NCI-H69 (cell line): ENCODE measurements at regions not wholly inside any gene's neighbourhood (a gene's known extent, or its start where the extent isn't known, plus 50 kb on each side); places are given as distances from the start of the nearest gene placed in this dataset.
"Not testable (repeated sequence)": the region's sequence is repeated elsewhere in the genome, so short reads cannot be mapped to it uniquely, and the experiment has no call there.

Experiments
- DNase-seq: peaks from one replicate; lab custom pipeline; 2025; lab: John Stamatoyannopoulos, UW

DNA sequence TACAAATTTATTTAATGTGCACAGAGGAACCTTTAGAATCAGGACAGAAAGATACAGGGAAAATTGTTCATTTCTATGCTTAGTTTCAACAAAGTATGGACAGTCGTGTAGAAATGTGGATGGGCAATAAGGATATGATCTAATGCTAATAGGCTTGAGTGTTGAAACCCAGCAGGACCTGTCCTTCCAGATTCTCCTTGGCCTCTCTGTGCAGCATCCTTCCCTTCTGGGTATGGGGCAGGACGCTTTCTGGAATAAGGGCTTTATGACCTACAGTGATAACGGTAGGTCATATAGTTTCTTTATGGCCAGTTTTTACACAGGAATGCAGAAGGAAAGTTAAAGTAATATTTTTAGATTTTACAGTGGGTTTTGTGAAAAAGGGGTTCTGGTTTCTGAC lies 698.1 kb downstream of the SI start:
- DNase-seq = no peak

DNA sequence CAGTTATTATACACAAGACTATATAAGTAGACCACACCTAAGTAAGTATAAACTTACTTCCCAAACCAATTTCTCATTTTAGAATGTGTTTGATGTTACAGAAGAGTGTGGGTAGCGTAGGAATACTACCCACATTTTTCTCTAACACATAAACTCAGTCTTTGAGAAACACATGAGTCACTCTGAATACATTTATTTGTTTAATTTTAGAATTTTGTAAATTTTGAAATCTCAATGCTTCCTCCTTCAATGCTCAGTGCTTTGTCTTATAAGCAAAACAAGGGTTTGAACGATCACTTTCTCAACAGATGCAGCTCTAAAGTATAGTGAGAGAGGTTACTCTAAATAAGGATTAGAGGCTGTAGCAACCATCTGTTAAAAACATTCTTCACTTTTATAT lies 700.8 kb downstream of the SI start:
- no peak for DNase-seq

DNA sequence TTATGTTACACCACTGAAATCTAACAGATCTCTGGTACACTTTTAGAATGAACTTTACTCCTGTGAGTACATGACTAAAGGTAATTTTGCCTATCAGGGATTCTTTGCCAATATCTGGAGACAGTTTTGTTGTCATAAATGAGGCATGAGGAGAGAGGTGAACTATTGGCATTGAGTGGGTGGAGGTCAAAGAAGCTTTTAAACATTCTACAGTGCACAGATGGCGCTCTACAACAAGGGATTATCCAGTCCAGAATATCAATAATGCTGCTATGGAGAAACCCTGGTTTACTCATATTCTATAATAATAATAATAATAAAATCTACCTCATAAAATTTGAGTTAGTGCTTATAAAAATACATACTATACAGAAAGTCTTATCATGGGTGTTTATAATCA lies 702.3 kb downstream of the SI start:
- peak; percentile 54 for DNase-seq

DNA sequence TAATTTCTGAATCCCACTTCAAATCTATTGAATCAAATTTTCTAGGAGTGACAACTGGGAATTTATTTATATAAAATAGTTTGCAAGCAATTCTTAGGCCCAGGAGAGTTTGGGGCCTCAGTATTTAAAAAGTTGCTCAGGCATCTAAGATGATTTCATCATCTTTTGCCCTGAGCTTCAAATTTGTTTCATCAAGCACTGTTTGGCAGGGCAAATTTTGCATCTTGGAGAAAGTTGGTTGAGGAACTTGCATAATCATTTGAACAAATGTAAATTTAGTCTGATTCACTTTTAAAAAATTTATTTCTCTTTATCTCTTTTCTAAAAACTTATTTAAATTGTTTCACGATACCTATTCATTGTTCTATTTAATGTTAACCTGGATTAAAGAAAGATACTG lies 702.8 kb downstream of the SI start:
- DNase-seq = no peak

DNA sequence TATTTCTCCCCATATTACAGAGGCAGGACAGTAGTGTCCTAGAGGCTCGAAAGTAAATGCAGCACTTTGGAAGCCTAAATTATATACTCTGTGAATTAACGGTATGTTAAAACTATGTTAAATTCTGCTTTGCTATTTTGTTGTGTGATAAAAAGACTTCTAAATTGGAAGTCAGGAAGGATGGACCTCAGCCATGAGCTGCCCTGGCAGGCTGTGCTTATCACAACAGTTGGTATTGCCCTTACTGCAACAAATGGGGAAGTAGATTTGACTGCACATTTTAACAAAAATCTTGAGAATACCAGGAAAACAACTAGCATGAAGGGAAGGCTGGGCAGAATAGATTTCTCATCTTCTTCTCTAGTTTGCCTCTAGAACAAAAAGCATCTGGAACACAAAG lies 706.6 kb downstream of the SI start:
- DNase-seq = no peak

DNA sequence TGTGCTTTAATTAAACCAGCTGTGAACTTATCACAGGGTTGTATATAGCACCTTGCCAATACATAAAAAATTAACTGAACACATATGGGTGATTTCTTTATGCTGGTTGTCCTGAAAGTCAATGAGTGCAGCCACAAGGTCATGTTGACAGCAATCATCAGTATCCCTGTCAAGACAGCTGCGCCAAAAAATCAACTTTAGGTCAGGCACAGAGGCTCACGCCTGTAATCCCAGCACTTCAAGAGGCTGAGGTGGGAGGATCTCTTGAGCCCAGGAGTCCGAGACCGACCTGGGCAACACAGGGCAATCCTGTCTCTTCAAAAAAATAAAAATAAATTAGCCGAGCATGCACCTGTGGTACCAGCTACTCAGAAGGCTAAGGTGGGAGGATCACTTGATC lies 707.3 kb downstream of the SI start:
- no peak for DNase-seq

DNA sequence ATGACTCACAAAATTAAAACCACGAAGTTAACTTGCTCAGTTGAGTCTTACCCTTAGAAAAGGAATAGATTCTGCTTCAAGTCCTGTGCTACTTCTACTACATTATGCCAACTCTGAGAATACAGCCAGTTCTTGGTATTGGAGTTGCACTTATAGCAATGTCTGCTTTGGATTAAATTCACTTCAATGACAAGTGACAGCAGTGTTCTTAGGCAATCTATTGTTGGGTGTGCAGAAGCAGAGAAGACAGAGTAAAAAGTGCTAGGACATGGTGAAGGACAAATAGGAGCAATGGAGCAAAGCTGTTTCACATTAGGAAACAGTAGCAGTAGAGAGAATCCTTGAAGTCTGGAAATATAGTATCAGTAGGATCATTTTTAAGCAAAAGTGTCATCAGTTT lies 713.1 kb downstream of the SI start:
- DNase-seq = no peak

DNA sequence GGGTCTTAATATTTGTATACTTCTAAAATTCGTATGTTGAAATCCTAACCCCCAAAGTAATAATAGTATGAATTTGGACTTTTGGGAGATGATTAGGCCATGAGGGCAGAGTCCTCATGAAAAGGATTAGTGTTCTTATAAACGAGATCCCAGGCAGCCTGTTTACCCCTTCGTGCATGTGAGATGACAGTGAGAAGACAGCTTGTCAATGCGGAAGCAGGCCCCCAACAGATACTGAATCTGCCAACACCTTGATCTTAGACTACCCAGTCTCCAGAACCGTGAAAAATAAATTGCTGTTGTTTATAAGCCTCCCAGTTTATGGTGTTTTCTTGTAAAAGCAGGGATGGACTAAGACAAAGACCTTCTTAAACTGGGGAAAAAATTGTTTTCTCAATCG lies 714.2 kb downstream of the SI start:
- DNase-seq = no peak

DNA sequence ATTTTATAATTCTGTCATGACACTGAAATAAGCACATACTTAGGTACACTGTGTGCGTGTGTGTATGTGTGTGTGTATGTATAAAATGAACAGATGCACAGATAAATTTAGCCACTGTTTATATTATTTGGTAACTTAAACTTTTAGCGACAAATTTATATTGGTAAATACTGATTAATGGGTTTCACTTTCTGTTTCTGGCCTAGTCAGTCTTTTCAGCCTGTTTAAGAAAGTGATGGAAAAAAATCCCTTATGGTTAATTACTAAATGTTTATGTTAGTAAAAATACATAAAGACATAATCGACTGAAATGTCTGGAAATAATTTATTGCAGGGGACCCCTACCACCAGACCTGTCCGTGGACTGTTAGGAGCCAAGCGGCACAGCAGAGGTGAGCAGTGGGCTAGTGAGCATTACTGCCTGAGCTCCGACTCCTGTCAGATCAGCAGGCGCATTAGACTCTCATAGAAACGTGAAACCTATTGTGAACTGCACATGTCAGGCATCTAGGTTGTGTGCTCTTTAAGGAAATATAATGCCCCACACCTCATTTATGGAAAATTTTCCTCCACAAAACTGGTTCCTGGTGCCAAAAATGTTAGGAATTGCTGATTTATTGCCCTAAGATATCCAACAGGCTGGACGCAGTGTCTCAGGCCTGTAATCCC lies 717.4 kb downstream of the SI start:
- no peak for DNase-seq

DNA sequence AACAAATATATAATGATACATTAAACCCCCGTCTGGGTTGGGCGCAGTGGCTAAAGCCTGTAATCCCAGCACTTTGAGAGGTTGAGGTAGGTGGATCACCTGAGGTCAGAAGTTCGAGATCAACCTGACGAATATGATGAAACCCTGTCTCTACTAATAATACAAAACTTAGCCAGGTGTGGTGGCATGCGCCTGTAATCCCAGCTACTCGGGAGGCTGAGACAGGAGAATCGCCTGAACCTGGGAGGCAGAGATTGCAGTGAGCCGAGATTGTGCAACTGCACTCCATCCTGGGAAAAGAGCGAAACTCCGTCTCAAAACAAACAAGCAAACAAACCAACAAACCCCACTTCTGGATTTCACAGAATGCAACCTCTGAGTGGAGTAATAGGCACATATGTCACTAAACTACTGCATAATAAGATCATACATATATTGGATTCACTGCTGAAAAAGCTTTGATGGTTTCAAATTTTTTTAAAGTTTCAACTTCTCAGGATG lies 718.2 kb downstream of the SI start:
- DNase-seq = no peak

DNA sequence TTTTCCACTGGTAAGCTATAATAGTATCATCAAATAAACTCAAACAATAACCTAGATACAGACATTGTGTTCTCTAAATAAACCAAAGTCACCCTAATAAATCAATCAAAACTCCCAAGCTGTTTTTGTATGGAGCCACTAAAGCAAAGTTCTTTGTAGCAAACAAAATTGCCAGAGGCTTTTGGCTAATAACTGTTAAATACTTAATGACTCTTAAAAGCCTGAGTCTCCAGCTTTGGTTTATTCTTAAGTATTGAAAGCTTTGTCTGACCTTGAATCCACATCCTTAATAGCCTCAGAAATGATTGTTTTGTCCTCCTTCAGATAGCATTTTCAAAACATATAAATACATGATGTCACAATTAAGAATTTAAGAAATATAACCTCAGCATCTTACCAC lies 725.3 kb downstream of the SI start:
- DNase-seq = peak; percentile 6

DNA sequence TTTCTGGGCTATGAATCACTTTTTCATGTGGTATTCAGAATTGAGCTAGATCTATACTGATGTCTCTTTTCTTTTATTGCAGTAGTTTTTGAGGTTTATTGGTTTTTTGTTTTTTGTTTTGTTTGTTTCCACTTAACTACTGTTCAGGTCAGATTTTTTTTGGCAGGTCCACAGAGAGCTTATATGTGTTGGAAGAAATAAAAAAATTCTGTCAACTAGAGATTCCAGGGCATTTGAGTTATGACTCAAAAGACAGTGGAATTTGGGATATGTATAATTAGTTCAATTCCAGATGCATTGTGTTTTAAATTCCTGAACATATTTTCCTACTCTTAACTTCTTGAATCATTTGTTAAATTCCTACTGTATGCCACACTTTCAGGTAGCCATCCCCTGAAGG lies 727.2 kb downstream of the SI start:
- no peak for DNase-seq

DNA sequence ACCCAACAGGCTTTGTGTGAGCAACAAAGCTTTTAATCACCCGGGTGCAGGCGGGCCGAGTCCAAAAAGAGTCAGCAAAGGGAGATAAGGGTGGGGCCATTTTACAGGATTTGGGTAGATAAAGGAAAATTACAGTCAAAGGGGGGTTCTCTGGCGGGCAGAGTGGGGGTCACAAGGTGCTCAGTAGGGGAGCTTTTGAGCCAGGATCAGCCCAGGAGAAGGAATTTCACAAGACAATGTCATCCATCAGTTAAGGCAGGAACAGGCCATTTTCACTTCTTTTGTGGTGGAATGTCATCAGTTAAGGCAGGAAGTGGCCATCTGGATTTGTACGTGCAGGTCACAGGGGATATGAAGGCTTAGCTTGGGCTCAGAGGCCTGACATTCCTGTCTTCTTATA lies 736.1 kb downstream of the SI start:
- DNase-seq = not testable (repeated sequence)

DNA sequence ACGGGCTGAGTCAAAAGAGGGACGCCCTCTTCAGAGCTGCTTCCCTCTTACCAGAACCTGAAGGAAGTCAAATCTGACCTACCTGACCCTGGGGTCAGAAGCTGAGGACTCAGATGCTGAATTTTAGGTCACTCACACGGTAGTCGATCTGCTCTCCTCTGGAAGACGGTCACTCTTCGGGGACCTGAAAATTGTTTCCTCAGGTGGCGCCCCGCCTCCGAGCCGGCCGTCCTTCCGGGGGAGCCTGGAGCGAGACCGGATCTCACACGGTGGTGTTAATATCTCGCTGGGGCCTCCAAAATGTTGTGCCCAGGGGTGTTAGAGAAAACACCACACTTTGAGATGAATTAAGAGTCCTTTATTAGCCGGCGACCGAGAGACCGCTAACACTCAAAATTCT lies 737.2 kb downstream of the SI start:
- DNase-seq = no peak

DNA sequence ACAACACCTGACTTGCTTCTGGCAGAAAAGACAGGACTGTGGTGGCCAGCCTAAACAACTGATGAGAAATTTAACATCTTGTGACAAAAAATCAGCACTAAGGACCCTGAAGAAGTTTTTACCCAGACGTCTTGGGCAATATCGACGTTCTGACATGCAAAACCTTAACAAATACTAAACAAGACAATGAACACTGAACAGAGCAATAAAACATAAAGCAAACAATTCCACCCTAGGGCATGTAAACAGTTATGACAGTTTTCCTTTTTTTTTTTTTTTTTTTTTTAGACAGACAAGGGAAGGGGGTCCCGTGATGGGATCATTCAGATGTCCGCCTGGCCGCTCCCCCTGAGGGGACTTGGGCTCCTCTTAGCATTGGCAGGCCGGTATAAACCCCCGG lies 738.0 kb downstream of the SI start:
- no peak for DNase-seq

DNA sequence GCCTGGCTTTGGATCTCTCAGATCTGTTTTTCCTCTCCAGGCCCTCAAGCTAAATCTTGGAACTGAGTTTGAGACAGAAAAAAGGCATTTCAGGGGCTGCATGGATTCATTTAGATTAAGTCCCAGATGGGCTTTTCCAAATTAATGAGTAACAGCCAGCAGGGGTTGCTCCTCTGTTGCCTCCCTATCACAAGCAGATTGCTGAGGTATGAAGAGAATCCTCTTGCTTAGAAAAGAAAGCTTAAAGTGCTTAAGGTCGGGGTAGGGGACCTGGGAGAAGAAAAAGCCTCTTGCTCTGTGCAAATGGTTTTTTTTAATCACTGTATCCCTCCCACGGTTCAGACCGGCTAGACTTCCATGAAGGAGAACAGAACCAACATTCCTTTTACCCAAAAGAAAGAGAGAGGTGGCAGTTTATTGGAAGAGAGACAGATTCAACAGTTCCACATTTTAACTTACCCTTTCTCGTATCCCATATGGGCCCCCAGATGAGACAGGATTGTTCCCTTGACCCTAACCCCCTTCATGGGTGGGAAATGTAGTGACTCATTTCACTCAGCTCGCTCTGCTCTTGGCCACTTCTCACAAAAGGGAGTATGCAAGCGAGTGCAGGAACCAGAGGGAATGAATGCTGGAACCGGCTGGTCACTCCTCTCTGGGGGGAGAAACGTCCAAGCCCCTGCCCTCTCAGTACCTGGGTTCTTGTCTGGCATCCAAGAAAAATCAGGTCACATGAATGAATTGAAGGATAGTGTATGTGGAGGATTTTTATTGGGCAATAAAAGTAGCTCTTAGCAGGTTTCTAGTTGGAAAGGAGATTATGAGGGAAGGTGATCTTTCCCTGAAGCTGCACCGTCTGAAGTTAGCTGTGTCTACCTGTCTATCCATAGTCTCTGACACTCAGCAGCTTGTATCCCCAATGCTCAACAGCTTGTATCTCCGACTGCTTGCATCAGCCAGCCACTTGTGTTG lies 745.2 kb downstream of the SI start:
- no peak for DNase-seq

DNA sequence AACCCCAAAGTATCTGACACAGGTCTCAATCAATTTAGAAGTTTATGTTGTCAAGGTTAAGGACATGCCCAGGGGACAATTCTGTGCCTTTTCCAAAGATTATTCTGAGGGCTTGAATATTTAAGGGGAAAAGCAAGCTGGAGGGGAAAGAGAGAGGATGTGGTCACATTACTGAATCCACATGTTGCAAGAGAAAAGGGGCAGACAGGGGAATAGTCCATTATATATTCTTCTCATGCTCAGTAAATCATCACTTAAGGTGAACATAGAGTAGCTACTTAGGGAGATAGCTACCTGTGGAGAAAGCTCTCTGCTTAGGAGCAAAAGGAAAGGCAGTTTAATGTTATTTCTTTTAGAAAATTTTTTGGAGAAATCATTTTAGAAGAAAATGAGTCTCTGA lies 751.6 kb downstream of the SI start:
- peak; percentile 6 for DNase-seq

DNA sequence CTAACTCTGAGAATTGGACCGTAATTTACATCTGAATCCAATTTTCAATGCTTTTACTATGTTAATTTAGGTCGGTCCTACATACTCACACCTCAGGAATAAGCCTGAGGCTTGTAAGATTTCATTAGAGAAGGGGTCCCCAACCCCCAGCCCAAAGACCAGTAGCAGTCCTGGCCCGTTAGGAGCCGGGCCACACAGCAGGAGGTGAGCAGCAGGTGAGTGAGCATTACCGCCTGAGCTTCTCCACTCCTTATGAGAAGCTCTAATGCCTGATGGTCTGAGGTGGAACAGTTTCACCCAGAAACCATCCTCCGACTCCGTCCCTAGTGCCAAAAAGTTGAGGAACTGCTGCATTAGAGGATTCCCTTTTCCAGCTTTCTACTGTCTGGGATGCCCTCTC lies 757.3 kb downstream of the SI start:
- DNase-seq = no peak

DNA sequence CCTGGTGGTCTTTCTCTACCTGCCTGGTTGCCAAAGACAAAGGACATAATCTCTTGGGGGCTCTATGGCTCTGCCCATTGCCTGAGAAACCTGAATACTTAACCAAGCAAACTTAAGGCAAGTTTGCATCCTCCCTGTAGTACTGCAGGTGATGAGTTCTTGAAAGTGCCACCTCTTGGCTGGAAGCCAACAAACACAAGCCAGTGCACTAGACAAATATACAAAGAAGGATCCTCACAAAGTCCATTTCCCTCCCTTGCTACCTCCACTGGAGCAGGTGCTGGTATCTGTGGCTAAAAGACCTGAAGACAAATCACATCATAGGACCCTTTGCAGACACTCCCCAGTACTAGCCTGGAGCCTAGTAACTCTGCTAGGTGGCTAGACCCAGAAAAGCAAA lies 772.3 kb downstream of the SI start:
- DNase-seq = peak; percentile 23

DNA sequence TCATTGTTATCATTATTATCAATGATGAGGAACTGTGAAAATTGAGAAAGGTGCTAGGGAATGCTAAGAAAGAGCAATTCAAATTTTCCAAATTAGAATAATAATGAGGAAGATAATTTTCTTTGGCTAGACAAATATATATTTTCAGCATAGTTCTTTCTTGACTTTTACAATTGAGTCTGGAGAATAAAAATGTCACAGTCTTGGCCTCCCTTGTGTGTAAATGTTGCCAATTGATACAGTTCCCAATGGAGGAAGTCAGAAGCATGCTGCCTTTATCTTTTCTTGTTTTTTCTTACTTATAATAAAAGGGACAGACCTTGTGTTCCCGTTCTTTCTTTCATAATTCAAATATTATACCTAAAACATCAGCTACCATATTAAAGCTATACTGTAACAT lies 774.4 kb downstream of the SI start:
- DNase-seq = no peak

DNA sequence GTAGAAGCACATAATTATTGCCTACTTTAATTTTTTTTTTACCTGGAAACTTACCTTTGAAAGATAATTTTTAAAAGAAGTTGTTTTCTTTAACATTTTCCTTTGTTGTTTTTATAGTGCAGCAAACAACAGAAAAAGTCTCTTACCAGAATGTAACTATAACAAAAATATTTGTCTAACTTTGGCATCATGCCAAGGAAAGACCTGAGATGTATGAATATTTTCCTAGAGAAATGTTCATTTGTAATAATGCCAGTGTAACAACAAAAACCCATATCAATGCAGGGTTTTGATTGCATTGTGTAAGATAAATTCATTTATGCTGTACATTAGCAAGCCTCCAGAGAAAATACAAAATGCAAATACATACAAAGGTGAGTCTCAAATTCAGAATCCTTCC lies 775.7 kb downstream of the SI start:
- DNase-seq = no peak

DNA sequence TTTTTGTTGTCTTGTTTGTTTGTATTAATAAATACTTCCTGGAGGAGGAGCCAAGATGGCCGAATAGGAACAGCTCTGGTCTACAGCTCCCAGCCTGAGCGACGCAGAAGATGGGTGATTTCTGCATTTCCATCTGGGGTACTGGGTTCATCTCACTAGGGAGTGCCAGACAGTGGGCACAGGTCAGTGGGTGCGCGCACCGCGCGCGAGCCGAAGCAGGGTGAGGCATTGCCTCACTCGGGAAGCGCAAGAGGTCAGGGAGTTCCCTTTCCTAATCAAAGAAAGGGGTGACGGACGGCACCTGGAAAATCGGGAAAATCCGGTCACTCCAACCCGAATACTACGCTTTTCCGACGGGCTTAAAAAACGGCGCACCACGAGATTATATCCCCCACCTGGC lies 786.8 kb downstream of the SI start:
- not testable (repeated sequence) for DNase-seq

DNA sequence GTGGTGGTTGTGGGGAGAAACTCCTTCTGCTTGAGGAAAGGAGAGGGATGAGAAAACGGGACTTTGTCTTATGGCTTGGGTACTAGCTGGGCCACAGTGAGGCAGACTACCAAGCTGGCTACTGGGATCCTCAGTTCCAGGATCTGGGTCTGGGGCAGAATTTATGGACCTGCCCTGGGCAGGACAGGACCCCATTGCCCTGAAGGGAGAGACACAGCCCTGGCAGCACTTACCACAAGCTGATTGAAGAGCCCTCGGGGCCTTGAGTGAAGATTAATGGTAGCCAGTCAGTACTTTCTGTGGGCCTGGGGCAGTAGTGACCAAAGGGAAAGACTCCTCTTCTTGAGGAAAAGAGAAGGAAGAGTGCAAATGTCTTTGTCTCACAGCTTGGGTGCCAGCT lies 799.7 kb downstream of the SI start:
- DNase-seq = no peak
